K562 (cell line): ENCODE measurements at regions not wholly inside any gene's neighbourhood (a gene's known extent, or its start where the extent isn't known, plus 50 kb on each side); places are given as distances from the start of the nearest gene placed in this dataset.

ENCODE experiments used
- ATAC-seq: fragments of 200-7000 bp; cut with Tn5 transposase; 3 replicates; pipeline ENCODE4 v1.9.1; 2020; ENCODE audit warnings: moderate library complexity
- BruUV-seq: library from RNA; stranded (reverse); fragments of 400-500 nt; replicated peaks from 2 replicates; lab custom pipeline; 2021; lab: Mats Ljungman, UMichigan
- CTCF ChIA-PET: fragments of 300-600 bp; formaldehyde crosslinking; extraction: SDS; loops from one replicate; lab custom pipeline; 2021; ENCODE audit warnings: low intra/inter-chr PET ratio; lab: Yijun Ruan, JAX
- POLR2A ChIA-PET: fragments of 300-600, 350-650 bp; sonication (Branson Sonifier 250); formaldehyde crosslinking; extraction: SDS; loops from one replicate; lab custom pipeline; 2021; ENCODE audit warnings: antibody characterized with exemption, inconsistent platforms; lab: Yijun Ruan, JAX
- DNase-seq, 4 experiments: peaks; one replicate each; pipeline versions ENCODE4 v3.0.0 to v3.0.0-alpha.2; 2011 to 2018; ENCODE audit warnings: low spot score in 3 of 4, mixed read lengths in 3 of 4; ENCODE audit errors: extremely low read depth in 1 of 4
- FAIRE-seq: peaks from 2 replicates; lab custom pipeline; 2011; peaks lifted over from hg19 to GRCh38; lab: Jason Lieb, UNC
- H2AFZ ChIP-seq: 2 replicates; pipeline ENCODE4 v1.6.0; 2011; ENCODE audit warnings: low read depth, low read length, control low read depth, inconsistent platforms
- H3K27ac ChIP-seq: fragments of 200-600 bp; 3 replicates; pipeline ENCODE4 v1.8.0; 2011; ENCODE audit warnings: low read depth, mild to moderate bottlenecking, control low read depth, inconsistent platforms, low read length, moderate library complexity, mixed read lengths; ENCODE audit errors: extremely low read depth
- H3K27me3 ChIP-seq, 2 experiments: fragments of 300-600 bp in 1 of 2; 2 replicates in 1 of 2; 3 replicates in 1 of 2; pipeline versions ENCODE4 v1.6.0 to v1.8.0; 2011; ENCODE audit warnings: inconsistent platforms in 2 of 2, low read length in 2 of 2, mild to moderate bottlenecking in 1 of 2, mixed read lengths in 1 of 2, moderate library complexity in 1 of 2; ENCODE audit not compliant: control insufficient read depth in 2 of 2, insufficient read depth in 2 of 2
- H3K36me3 ChIP-seq: fragments of 300-600 bp; 3 replicates; pipeline ENCODE4 v1.8.0; 2011; ENCODE audit warnings: mild to moderate bottlenecking, low read length, inconsistent platforms; ENCODE audit not compliant: control insufficient read depth, insufficient read depth
- H3K4me1 ChIP-seq, 2 experiments: fragments of 200-600 bp in 1 of 2; replicated peaks in 1 of 2; 2 replicates in 1 of 2; 3 replicates in 1 of 2; pipeline versions ENCODE4 v1.5.1 to v1.8.0; 2011; ENCODE audit warnings: inconsistent platforms in 2 of 2, low read length in 2 of 2, mild to moderate bottlenecking in 1 of 2, mixed read lengths in 1 of 2, moderate library complexity in 1 of 2; ENCODE audit not compliant: control insufficient read depth in 2 of 2, insufficient read depth in 2 of 2
- H3K4me2 ChIP-seq: 2 replicates; pipeline ENCODE4 v1.6.1; 2011; ENCODE audit warnings: low read length, control low read depth, inconsistent platforms, mixed read lengths; ENCODE audit not compliant: insufficient read depth
- H3K4me3 ChIP-seq: fragments of 200-600 bp; sonication (generic), shearing (Covaris generic); 2 replicates; pipeline ENCODE4 v1.5.1; 2016; ENCODE audit warnings: control low read depth, inconsistent platforms
- H3K79me2 ChIP-seq: fragments of 200-600 bp; 3 replicates; pipeline ENCODE4 v1.8.0; 2011; ENCODE audit warnings: low read length, inconsistent platforms; ENCODE audit not compliant: control insufficient read depth, insufficient read depth
- H3K9ac ChIP-seq, 2 experiments: 2 replicates each; pipeline versions ENCODE4 v1.6.0 to v1.6.1; 2011; ENCODE audit warnings: low read depth in 2 of 2, low read length in 2 of 2, control low read depth in 1 of 2, inconsistent platforms in 1 of 2, mild to moderate bottlenecking in 1 of 2, mixed read lengths in 1 of 2; ENCODE audit not compliant: insufficient read depth in 1 of 2
- H3K9me1 ChIP-seq: one replicate; pipeline ENCODE4 v1.6.0; 2011; ENCODE audit warnings: inconsistent platforms, mild to moderate bottlenecking, low read length, moderate library complexity; ENCODE audit not compliant: control insufficient read depth, insufficient read depth
- H3K9me3 ChIP-seq: replicated peaks from 2 replicates; pipeline ENCODE4 v1.5.1; 2011; ENCODE audit warnings: low read depth, low read length, inconsistent platforms; ENCODE audit not compliant: control insufficient read depth, insufficient read depth
- H4K20me1 ChIP-seq: replicated peaks from 2 replicates; pipeline ENCODE4 v1.6.1; 2011; ENCODE audit warnings: low read length, inconsistent platforms, mixed read lengths; ENCODE audit not compliant: control insufficient read depth, insufficient read depth
- BRD4 ChIP-seq: fragments of 200-600 bp; sonication (generic); IDR thresholded peaks from 2 replicates; pipeline ENCODE4 v1.6.1; 2017; ENCODE audit warnings: inconsistent platforms
- CBX3 ChIP-seq, 2 experiments: IDR thresholded peaks; 1 replicate in 1 of 2; 2 replicates in 1 of 2; pipeline ENCODE4 v1.6.1; 2012; ENCODE audit warnings: inconsistent platforms in 2 of 2, low read length in 2 of 2, borderline replicate concordance in 1 of 2, control low read depth in 1 of 2
- CGGBP1 ChIP-seq: fragments of 250-450 bp; sonication (Bioruptor Pico); IDR thresholded peaks from 2 replicates; pipeline ENCODE4 v1.9.0; 2021; ENCODE audit warnings: mild to moderate bottlenecking
- E2F8 ChIP-seq: fragments of 450-650 bp; IDR thresholded peaks from 2 replicates; pipeline ENCODE4 v1.7.1; 2018; ENCODE audit warnings: mild to moderate bottlenecking, low read depth; ENCODE audit not compliant: partially characterized antibody
- GABPB2 ChIP-seq: fragments of 250-450 bp; sonication (Bioruptor Pico); conservative IDR thresholded peaks from 2 replicates; pipeline ENCODE4 v1.5.1; 2021; ENCODE audit warnings: mild to moderate bottlenecking
- HDAC8 ChIP-seq: fragments of 450-650 bp; IDR thresholded peaks from 2 replicates; pipeline ENCODE4 v1.6.1; 2016; ENCODE audit warnings: mild to moderate bottlenecking, missing genetic modification characterization, moderate library complexity, missing compliant biosample characterization
- MAFF ChIP-seq: IDR thresholded peaks from 2 replicates; pipeline ENCODE4 v1.6.1; 2012; ENCODE audit warnings: low read length, improper control_type of control experiment
- MCM5 ChIP-seq: fragments of 450-650 bp; IDR thresholded peaks from 2 replicates; pipeline ENCODE4 v1.6.1; 2016; ENCODE audit warnings: low read depth
- MTF1 ChIP-seq: fragments of 250-450 bp; sonication (Bioruptor Pico); IDR thresholded peaks from 2 replicates; pipeline ENCODE4 v1.9.0; 2021; ENCODE audit warnings: moderate library complexity, mild to moderate bottlenecking, inconsistent platforms, borderline replicate concordance
- NFIC ChIP-seq: fragments of 450-650 bp; IDR thresholded peaks from 2 replicates; pipeline ENCODE4 v1.6.1; 2017; ENCODE audit warnings: mild to moderate bottlenecking, inconsistent platforms
- NFIX ChIP-seq: fragments of 250-450 bp; sonication (Bioruptor Pico); IDR thresholded peaks from 2 replicates; pipeline ENCODE4 v1.4.0; 2020; ENCODE audit warnings: low read depth, mild to moderate bottlenecking, moderate library complexity
- SRSF7 ChIP-seq: fragments of 200-400 bp; formaldehyde crosslinking; optimal IDR thresholded peaks from 2 replicates; pipeline ENCODE3; 2017; ENCODE audit warnings: mild to moderate bottlenecking, low read depth, low read length
- TEAD1 ChIP-seq, 2 experiments: fragments of 450-650 bp in 1 of 2; sonication (generic) in 1 of 2; formaldehyde crosslinking; IDR thresholded peaks; 2 replicates each; pipeline versions ENCODE4 v1.4.0 to v1.8.0; 2020 to 2022; ENCODE audit warnings: mild to moderate bottlenecking in 2 of 2, missing genetic modification reagents in 1 of 2
- ZNF695 ChIP-seq: fragments of 450-650 bp; formaldehyde crosslinking; IDR thresholded peaks from 2 replicates; pipeline ENCODE4 v1.4.0; 2020; ENCODE audit warnings: mild to moderate bottlenecking, moderate library complexity
- ZNF75A ChIP-seq: fragments of 450-650 bp; formaldehyde crosslinking; IDR thresholded peaks from 2 replicates; pipeline ENCODE4 v1.4.0; 2020; ENCODE audit warnings: mild to moderate bottlenecking
- ZNF77 ChIP-seq: fragments of 250-450 bp; sonication (Bioruptor Pico); IDR thresholded peaks from 2 replicates; pipeline ENCODE4 v1.5.0; 2020
- WGBS: fragments of 100-300 bp; shearing (Covaris generic); methylation state at CpG from one replicate; pipeline ENCODE4 v1.1.6; 2016; ENCODE audit warnings: low coverage, mixed read lengths; ENCODE audit not compliant: insufficient coverage; ENCODE audit errors: missing lambda C conversion rate; 5-methylcytosine and 5-hydroxymethylcytosine counted together
- in situ Hi-C: fragments of 300-500 bp; cut with MboI; formaldehyde crosslinking; loops from 4 replicates; pipeline ENCODE4 v1.15.0; 2018; ENCODE audit warnings: inconsistent platforms, mixed read lengths
- intact Hi-C: fragments of 100-400 bp; cut with micrococcal nuclease; formaldehyde crosslinking; loops from 2 replicates; pipeline ENCODE4 v1.14.2; 2022

GRCh38 chr6:145498425-145498824, 236.9 kb downstream of the EPM2A start (continued):
- TF ChIP-seq GABPB2, result no peak
- no peak for TF ChIP-seq ZNF77 (CRISPR knock-in tag)
- no peak for TF ChIP-seq MTF1 (CRISPR knock-in tag)
- TF ChIP-seq CBX3 (IDR thresholded peaks at IDR 0.05; ENCODE audit: borderline replicate concordance in 1 of 2, low read length in 2 of 2), result no peak
- TF ChIP-seq MCM5, result no peak
- TF ChIP-seq SRSF7, result no peak
- no peak for TF ChIP-seq ZNF75A
- no peak for TF ChIP-seq ZNF695 (CRISPR knock-in tag)
- no peak for TF ChIP-seq E2F8
- TF ChIP-seq BRD4, result no peak

DNA sequence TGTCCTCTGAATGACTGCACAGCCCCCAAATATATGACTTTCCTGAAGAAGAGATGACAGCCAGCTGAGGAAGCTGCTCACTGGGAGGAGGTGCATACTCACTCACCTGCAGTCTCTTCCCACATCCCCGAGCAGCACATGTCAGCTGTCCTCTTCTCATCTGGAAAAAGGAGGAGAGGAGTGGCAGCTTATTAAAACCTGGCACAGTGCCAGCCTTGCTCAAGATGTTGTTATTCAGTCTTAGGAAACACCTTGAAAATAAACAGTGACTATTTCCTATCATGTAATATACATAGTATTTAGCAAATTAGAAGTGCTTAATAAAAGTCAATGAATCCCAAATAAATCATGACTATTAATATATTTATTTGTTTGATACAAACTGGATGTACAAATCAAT, 232.9 kb downstream of the EPM2A start:
- DNase-seq (peak in 3 of 4 experiments; percentile 6 to 20 (median 12)), FAIRE-seq (no peak), ATAC-seq (no peak)
- peaks cover 3% of the 10 kb centered on the region; the same call in 1 of the 2 replicates for H3K9me3 ChIP-seq
- no peak overlapping the region for H3K4me2 ChIP-seq
- ChIA-PET POLR2A (no interaction called here), CTCF (no interaction called here)
- H3K9ac ChIP-seq, result no peak overlapping the region
- no peaks in the 10 kb centered on the region for H3K4me1 ChIP-seq
- H3K36me3 ChIP-seq, result no peaks in the 10 kb centered on the region
- in situ Hi-C loops, result no loop called here
- no TSS peak for BruUV-seq
- intact Hi-C loops, result no loop called here
- H3K79me2 ChIP-seq, result no peaks in the 10 kb centered on the region
- TF ChIP-seq NFIX (CRISPR knock-in tag) (peak; percentile 95), HDAC8 (no peak), MAFF (no peak), TEAD1 (CRISPR knock-in tag; IDR thresholded peaks at IDR 0.05) (no peak), NFIC (peak; percentile 97), CGGBP1 (CRISPR knock-in tag) (no peak)
- no peaks in the 10 kb centered on the region for H3K9me1 ChIP-seq
- no peaks in the 10 kb centered on the region for H3K27me3 ChIP-seq
- no peak overlapping the region for H3K27ac ChIP-seq
- no peak overlapping the region for H2AFZ ChIP-seq
- H3K4me3 ChIP-seq, result no peak overlapping the region
- WGBS, result 0% methylated on average over 1 of the region's 1 CpG
- H4K20me1 ChIP-seq, result no peaks in the 10 kb centered on the region
